GOT3 (cell line): ENCODE measurements at regions not wholly inside any gene's neighbourhood (a gene's known extent, or its start where the extent isn't known, plus 50 kb on each side); places are given as distances from the start of the nearest gene placed in this dataset.
"Not testable (repeated sequence)": the region's sequence is repeated elsewhere in the genome, so short reads cannot be mapped to it uniquely, and the experiment has no call there.

Experiments
- DNase-seq: peaks from one replicate; lab custom pipeline; 2025; ENCODE audit warnings: mixed read lengths; lab: John Stamatoyannopoulos, UW

DNA sequence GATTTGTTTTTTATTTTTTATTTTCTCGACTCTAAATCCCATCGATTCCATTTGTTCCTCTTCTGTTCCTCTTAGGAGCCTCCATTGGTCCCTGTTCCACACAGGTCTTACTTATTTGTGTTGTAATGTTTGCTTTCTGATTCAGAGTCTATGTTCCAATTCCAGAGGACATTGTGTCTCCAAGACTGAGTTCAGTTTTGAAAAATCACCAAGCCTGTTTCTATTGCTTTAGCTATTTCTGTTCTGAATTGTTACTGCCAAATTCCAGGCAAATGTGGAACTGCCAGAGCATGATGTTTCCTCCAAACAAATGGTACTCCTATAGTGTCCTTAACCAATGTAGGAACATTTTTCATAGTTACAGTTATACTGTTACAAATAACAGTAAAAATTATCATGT lies 270.9 kb upstream of the SPTLC3 start:
- no peak for DNase-seq

DNA sequence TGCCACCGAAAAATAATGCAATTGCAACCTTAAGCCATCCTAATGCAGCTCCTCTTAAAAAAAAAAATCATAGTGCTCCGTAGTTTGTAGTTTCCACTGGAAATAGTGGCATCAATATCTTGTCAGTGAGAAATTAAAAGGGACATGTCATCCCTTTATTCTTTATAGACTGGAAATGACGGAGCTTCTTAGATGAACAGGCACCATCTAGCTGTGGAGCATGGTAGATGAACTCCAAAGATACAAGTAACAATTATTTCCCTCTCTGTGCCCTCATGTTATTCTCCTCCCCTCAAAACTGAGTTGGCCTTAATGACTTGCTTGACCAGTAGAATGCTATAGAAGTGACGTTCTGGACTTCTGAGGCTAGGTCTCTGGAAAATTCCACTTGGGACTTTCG lies 268.1 kb upstream of the SPTLC3 start:
- DNase-seq, result no peak

DNA sequence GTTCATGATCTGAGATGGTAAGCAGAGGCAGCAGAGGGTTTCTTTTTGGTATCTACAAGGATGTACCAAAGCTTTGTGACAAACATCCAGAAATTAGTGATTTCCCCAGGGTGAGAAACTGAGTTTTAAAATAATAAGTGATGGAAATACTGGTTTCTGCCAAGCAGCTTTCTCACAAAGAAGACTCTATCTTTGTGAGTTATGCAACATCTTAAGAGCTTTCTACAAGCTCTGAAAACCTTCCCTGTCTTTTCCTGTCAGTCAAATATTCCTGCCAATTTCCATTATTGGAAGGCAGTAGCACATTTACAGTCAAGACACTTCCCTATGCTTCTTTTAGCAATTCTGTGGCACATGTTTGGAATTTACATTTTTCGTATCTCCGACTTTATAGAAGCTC lies 264.7 kb upstream of the SPTLC3 start:
- no peak for DNase-seq

DNA sequence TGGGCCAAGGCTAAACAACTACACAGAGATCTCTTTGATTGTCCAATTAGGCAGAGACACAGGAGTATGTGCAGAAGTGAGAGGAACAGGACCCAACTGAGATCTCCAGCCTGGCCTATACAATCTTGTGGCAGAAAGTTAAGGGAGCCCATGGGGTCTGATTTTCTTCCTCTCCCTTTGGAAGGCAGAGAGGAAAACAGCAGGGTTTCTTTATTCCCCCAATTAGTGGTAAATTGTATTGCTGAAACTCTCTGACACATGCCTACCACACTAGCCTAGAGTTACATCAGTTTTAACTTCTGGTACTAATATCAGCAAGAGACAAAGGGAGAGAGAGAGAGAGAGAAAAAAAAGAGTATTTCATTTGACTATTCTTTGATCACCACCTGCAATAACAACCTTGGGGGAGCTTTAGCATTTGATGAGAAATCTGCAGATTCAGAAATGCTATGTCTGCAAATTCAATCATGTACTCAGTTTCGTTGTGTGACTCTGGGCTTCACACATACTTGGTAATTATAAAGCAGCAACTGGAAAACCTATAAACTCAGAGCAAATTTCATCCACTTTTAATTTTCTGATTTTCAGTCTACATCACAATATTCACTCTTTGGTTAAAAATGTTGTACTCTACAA lies 260.3 kb upstream of the SPTLC3 start:
- no peak for DNase-seq

DNA sequence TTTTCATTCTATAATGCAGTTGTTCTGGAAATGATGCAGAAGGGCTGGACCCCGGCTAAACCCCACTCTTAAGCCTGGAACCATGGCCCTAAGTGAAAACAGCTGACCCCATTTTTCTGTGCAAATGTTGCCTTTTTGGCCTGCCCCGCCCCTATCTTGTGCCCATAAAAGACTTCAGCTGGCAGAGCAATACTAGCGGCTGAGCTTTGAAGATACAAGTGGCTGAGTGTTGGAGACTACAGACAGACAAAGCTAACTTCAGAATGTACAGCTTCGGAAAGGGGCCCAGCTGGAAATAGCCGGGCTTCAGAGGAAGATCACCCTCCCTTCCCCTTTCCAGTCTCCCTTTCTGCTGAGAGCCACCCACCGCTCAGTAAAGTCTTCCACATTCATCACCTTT lies 258.6 kb upstream of the SPTLC3 start:
- DNase-seq, result no peak

DNA sequence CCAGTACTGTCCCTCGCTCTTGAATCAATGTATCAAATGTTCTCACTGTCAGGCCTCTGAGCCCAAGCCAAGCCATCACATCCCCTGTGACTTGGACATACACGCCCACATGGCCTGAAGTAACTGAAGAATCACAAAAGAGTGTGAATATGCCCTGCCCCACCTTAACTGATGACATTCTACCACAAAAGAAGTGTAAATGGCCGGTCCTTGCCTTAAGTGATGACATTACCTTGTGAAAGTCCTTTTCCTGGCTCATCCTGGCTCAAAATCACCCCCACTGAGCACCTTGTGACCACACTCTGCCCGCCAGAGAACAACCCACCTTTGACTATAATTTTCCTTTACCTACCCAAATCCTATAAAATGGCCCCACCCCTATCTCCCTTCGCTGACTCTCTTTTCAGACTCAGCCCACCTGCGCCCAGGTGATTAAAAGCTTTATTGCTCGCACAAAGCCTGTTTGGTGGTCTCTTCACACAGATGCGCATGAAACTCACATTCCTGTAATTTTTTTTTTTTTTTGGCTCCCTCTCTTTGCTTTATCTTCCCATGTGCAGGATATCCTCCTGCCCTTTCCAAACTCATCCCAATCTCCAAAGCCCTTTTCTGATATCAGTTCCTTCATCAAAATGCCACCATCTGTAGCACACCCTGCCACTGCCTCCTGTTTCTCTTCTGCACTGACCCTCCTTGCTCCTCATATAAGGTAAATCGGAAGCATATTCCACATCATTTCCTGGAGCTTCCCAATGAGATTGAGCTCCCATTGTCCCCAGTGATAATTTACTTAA lies 255.7 kb upstream of the SPTLC3 start:
- DNase-seq, result not testable (repeated sequence)

DNA sequence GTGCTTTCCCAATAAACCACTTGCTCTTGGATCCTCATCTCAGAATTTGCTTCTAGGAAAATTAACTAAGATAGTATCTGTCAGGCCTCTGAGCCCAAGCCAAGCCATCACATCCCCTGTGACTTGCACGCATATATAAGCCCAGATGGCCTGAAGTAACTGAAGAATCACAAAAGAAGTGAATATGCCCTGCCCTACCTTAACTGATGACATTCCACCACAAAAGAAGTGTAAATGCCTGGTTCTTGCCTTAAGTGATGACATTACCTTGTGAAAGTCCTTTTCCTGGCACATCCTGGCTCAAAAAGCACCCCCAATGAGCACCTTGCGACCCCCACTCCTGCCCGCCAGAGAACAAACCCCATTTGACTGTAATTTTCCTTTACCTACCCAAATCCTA lies 255.0 kb upstream of the SPTLC3 start:
- not testable (repeated sequence) for DNase-seq

DNA sequence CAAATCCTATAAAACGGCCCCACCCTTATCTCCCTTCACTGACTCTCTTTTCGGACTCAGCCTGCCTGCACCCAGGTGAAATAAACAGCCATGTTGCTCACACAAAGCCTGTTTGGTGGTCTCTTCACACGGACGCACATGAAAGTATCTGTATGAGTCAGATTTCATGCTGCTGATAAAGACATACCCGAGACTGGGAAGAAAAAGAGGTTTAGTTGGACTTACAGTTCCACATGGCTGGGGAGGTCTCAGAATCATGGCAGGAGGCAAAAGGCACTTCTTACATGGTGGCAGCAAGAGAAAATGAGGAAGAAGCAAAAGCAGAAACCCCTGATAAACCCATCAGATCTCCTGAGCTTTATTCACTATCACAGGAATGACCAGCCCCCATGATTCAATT lies 249.3 kb upstream of the SPTLC3 start:
- not testable (repeated sequence) for DNase-seq

DNA sequence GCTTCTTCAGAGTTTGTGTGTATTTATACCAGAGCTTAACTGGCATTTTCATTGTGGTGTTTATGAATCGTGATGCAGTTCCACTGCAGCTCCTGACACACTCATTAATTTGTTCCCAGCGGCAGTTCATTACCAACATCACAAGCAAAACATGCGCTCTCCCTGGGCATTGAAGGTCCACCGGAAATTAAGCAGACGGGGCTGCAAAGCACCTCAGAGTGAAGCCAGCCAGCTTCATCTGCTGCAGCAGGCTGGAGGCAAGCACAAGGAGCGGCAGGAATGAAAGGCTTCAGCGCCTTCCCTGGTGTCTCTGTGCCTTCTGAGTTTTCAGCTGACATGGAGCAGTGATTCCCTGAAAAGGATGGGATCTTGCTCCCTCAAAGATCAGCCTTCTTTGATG lies 246.0 kb upstream of the SPTLC3 start:
- DNase-seq, result no peak

DNA sequence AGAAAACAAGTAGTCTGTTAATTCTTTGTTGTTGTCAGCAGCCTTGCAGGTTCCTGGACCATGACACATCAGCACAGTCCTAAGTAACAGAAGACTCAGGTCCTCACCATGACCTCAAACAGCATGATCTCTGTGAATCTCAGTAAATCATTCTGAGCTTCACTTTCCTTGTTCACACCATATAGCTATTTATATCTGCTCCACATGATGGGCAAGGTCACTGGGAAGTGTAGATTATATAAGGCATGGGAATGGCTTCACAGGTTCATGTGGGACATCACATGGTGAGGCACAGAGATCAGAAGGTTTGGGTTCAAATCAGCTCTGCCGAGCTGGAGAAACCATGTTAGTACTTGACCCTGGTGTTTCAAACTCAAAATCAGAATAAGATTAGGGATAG lies 245.4 kb upstream of the SPTLC3 start:
- no peak for DNase-seq

DNA sequence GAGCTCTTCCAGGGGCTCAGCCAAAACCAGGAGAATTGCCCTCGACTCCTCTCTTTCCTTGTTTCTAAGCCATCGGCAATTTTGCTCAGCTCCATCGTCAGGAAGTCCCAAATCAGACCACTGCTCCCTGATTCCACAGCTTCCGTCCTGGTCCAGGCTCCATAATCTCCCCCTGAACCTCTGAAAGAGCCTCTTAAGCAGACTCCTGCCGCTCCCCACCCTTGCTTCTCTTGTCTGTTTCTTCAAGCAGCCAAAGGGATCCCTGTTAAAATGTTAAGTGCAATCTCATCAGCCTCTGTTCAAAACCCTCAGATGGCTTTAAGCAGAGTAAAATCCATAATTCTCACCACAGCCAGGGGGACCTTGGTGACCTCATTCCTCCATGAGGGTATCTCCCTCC lies 244.7 kb upstream of the SPTLC3 start:
- no peak for DNase-seq

DNA sequence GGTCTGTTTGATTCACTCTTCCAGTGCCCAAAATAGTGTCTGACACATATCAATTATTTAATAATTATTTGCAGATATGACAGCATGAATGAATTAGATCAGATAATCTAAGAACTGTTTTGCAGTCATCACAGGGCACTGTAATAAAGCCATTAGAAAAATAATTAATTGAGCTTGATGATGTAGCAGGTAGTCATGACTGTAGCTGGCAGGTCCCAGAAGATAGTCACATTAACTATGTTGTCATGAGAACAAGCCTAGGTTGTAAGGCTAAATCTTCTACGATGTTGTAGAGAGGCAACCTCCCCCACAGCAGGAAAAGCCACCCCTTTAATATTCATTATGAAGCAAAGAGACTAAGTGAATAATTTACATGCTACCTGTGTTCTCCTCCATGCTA lies 243.9 kb upstream of the SPTLC3 start:
- DNase-seq, result no peak

DNA sequence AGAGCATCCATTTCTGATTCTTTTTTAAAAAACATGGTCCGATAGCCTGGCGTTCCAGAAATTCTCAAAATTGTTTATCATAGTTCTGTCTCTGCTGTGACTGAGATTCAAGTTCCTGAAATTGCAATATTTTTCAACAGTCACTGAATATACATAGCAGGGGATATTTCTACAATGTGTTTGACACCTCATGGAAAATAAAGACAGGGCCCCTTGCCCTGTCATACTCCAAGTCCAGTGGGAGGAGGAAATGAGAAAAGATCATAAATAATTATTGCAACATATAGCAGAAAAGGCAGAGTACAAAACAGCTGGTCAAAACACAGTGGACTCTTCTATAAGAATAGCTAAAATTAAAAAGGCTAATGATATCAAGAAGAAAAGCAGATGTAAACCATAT lies 234.8 kb upstream of the SPTLC3 start:
- DNase-seq, result no peak

DNA sequence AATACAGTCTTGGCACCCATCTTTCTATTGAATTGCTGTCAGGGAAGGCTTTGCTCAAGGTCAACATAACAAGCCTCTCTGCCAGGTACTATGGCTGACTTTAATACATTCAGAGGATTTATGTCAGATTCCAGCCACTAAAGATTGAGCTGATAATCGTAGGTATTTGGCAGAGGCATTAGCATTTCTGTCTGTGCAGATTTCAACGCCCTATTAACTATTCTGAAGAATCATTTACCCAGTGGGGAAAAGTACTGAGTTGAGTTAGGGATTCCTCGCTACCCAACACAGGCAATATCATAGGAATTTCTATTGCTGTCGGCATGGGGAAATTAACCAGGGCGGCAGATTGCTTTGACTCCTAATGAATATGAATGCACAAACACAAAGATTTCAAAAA lies 233.7 kb upstream of the SPTLC3 start:
- no peak for DNase-seq

DNA sequence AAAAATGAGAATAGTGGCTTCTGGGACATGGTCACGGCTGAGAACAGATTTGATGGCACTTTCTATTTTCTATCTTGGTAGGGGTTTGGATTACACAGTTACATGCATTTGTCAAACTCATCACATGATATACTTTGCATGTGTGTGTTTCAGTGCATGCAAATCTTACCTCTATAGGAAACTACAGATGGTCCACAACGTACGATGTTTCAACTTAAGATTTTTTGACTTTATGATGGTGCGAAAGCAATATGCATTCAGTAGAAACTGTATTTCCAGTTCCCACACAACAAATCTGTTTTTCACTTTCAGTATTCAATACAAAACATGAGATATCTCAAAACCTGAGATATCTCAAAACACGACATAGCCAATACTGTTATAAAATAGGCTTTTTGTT lies 231.8 kb upstream of the SPTLC3 start:
- no peak for DNase-seq

DNA sequence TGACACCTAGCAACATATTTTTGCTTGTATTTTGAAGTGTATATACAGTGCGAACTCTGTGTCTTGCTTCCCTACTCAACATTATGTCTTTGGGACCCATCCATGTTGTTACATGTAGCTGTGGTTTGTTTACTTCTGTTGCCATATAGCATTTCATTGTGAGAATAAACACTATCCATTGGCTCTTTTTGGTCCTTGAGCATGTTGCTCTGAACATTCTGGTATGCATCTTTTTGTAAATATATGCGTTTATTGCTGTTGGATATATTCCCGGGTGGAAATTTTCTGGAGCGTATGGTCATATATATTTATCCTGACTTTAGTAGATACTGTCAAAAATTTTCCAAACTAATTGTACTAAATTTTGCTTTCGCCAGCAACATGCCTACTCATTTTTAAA lies 222.5 kb upstream of the SPTLC3 start:
- no peak for DNase-seq

DNA sequence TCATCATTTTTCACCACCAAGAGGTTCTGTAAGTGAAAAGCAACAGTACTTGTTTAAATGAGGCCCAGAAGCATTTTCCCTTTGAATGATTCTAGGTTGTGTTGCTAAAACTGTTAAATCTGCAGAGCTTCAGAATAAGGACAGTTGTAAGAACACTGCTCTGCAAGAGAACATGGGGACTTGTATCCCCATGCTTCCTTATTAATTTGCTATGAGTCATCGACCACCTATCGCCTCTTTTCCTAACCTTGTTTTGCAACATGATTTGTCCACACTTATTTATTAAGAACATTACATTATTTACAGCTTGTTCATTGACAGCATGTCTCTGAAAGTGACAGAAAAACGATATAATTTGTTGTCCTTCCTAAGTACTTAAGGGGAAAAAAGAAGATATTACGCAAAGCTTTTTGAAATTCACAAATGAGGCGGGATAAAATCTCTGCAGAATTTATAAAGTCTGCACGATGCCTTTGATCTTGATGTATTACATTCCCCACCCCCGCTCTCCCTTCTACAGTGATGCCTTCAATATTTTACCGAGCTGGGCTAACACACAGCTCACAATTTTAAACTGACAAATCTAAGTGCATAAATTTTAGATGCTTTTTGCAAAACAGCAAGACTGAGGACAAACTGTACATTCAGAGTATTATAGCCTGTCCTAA lies 220.0 kb upstream of the SPTLC3 start:
- DNase-seq, result no peak

DNA sequence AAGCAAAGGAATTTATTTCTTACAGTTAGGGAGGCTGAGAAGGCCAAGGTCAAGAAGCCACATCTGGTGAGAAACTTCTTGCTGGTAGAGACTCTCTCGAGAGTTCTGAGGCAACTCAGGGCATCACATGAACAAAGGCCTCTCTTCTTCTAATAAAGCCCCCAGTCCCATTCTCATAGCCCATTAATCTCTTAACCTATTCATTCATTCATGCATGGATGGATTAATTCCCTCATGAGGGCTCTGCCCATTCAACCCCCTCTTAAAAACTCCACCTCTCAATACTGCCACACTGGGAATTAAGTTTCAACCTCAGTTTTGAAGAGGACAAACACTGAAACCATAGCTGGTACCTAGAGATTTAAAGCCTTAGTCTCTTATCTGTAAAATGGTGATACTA lies 217.9 kb upstream of the SPTLC3 start:
- DNase-seq, result no peak

DNA sequence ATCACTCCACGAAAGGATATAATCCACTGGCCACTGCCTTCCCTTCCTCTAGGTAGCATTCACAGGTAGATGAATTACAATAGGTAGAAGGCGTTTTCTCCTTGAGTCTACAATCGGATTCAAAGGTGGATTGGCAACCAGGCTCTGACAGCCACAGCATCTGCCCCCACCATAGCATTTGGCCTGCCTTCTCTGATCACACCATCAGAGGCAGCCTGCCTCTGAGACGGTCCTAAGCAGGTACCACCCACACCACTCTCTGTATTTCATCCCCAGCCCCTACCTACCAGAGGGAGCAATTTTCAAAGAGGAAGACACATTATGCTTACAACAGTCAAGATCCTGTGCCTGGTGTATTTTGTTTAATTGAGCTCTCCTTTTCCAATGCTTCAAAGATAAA lies 210.5 kb upstream of the SPTLC3 start:
- DNase-seq, result no peak

DNA sequence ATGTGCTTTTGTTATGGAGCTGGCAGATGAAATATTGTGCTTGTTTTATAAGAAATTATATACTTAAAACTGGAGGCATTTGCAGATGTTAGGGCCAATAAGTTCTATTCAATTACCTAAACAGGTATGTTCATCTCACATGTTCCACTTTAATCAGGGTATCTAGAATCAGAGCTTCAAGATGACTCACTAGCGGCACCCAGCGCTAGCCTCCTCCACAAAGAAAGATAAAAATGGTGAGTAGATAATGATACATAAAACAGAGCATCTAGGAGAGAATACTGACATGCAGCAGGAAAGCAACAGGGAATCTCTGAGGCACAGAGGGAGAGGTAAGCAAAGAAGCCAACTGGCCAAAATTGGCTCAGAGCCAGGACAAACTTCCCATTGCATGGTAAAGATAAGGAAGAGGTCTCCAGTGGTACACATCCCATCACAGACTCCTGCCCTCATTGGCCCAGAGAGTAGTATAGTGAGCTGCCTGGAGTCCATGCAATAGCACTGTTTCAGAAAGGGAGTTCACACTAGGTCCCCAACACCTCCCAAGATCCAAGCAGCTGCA lies 200.7 kb upstream of the SPTLC3 start:
- no peak for DNase-seq

DNA sequence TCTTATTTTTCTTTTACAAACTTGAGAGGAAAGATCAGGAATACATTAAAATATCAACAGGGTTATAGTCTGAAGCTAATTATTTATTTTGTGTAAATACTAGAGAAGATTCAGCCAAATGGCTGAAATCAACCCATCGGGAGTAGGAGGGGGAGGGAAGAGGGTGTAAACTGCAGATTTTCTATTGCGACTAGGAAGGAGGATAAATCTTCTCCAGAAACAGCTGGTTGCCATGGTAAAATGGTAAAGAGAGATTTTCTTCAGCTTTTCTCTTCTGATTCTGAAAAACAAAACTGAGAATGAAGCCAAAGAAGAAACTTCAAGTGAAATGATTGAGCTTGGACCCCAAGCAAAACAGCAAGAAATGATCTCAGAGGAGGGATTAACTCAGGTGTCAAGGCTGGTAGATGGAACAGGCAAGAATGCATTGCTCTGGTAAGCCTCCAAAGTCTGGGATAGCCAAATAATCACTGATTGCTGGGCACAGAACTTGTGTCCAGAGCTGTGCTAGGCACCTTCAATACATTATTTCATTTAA lies 193.5 kb upstream of the SPTLC3 start:
- DNase-seq, result no peak

DNA sequence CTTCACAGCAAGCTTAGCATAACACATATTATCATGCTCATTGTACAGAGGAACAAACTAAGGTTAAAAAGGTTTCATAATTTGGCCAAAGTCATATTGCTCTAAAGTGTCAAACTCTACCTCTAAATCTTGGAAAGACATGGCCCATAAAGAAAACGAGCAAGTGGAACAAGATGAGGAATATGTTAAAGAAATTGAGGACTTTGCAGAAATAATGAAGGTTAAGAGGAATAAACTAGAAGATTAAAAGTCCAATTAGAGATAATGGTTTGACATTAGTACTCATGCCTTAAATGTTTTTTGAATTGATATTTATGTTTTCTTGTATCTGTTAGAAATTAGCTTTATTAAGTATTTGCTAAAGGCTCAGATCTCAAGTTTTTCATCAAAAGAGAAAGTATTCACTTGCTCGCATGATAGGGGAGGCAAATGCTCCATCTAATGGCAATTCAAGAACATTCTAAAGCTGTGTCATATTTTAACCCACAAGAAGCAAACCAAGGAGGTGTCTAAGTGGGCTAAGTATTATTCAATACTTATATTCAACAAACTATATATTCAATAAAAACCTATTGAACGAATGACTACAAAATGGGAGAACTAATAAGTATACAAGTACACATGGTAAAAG lies 192.9 kb upstream of the SPTLC3 start:
- DNase-seq, result no peak
